Upper lobe of left lung (tissue), 4 donors: ENCODE measurements at regions not wholly inside any gene's neighbourhood (a gene's known extent, or its start where the extent isn't known, plus 50 kb on each side); places are given as distances from the start of the nearest gene placed in this dataset.

Experiments used
- POLR2A ChIP-seq, 4 donors: fragments of 450-650 bp; IDR thresholded peaks; one replicate each; pipeline ENCODE4 v1.5.1; 2016 to 2017; ENCODE audit warnings: antibody characterized with exemption in 4 of 4, mild to moderate bottlenecking in 2 of 4
- TF ChIP-seq, protein P1 (sequence below), 6 experiments: fragments of 450-650 bp in 4 of 6; fragments of 200-600 bp in 2 of 6; sonication (generic) in 2 of 6; IDR thresholded peaks; one replicate each; pipeline ENCODE4 v1.5.1; 2016 to 2019; ENCODE audit warnings: antibody characterized with exemption in 6 of 6

- no peak for TF ChIP-seq POLR2A (IDR thresholded peaks at IDR 0.05)
- TF ChIP-seq, protein P1, sequence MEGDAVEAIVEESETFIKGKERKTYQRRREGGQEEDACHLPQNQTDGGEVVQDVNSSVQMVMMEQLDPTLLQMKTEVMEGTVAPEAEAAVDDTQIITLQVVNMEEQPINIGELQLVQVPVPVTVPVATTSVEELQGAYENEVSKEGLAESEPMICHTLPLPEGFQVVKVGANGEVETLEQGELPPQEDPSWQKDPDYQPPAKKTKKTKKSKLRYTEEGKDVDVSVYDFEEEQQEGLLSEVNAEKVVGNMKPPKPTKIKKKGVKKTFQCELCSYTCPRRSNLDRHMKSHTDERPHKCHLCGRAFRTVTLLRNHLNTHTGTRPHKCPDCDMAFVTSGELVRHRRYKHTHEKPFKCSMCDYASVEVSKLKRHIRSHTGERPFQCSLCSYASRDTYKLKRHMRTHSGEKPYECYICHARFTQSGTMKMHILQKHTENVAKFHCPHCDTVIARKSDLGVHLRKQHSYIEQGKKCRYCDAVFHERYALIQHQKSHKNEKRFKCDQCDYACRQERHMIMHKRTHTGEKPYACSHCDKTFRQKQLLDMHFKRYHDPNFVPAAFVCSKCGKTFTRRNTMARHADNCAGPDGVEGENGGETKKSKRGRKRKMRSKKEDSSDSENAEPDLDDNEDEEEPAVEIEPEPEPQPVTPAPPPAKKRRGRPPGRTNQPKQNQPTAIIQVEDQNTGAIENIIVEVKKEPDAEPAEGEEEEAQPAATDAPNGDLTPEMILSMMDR (IDR thresholded peaks at IDR 0.05), result no peak
These were observed 94.6 kb upstream of the DNAH5 start for GRCh38 chr5:14039063-14039462.
